ENCODE measurements at regions not wholly inside any gene's neighbourhood (a gene's known extent, or its start where the extent isn't known, plus 50 kb on each side); places are given as distances from the start of the nearest gene placed in this dataset.

- Histone ChIP-seq H3K36me3 (ENCODE audit: control insufficient read depth, low read length) (no peaks in the 10 kb centered on the region), H3K9me2 (replicated peaks; ENCODE audit: control insufficient read depth, low read length) (no peaks in the 10 kb centered on the region), H3K27me3 (ENCODE audit: control insufficient read depth, low read length) (no peaks in the 10 kb centered on the region), H3K79me2 (ENCODE audit: control insufficient read depth, low read length) (no peaks in the 10 kb centered on the region), H3K27ac (ENCODE audit: low read depth, low read length) (no peak overlapping the region), H3K9me3 (ENCODE audit: control insufficient read depth, insufficient read depth, low read length) (peaks cover 11% of the 10 kb centered on the region; the same call in 1 of the 2 replicates), H4K20me1 (ENCODE audit: control insufficient read depth, insufficient read depth, low read depth, low read length) (no peaks in the 10 kb centered on the region), H3F3A (ENCODE audit: control insufficient read depth, insufficient read depth) (no peaks in the 10 kb centered on the region), H3K4me2 (ENCODE audit: low read length) (no peak overlapping the region), H3K4me1 (ENCODE audit: control insufficient read depth, low read length) (no peaks in the 10 kb centered on the region), H3K4me3 (ENCODE audit: low read length) (no peak overlapping the region)
- TF ChIP-seq, protein P1, sequence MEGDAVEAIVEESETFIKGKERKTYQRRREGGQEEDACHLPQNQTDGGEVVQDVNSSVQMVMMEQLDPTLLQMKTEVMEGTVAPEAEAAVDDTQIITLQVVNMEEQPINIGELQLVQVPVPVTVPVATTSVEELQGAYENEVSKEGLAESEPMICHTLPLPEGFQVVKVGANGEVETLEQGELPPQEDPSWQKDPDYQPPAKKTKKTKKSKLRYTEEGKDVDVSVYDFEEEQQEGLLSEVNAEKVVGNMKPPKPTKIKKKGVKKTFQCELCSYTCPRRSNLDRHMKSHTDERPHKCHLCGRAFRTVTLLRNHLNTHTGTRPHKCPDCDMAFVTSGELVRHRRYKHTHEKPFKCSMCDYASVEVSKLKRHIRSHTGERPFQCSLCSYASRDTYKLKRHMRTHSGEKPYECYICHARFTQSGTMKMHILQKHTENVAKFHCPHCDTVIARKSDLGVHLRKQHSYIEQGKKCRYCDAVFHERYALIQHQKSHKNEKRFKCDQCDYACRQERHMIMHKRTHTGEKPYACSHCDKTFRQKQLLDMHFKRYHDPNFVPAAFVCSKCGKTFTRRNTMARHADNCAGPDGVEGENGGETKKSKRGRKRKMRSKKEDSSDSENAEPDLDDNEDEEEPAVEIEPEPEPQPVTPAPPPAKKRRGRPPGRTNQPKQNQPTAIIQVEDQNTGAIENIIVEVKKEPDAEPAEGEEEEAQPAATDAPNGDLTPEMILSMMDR (IDR thresholded peaks at IDR 0.05; ENCODE audit: low read depth, low read length, poor library complexity, severe bottlenecking): no peak
- TF ChIP-seq EZH2phosphoT487 (IDR thresholded peaks at IDR 0.05; ENCODE audit: borderline replicate concordance, low read length): no peak
These were observed 166.6 kb upstream of the NCKAP5 start for GRCh38 chr2:133734716-133735495.

- Histone ChIP-seq H4K20me1 (ENCODE audit: control insufficient read depth, insufficient read depth, low read depth, low read length) (no peaks in the 10 kb centered on the region), H3K9me2 (replicated peaks; ENCODE audit: control insufficient read depth, low read length) (no peaks in the 10 kb centered on the region), H3K9me3 (ENCODE audit: control insufficient read depth, insufficient read depth, low read length) (peaks cover 11% of the 10 kb centered on the region; the same call in 1 of the 2 replicates), H3K4me1 (ENCODE audit: control insufficient read depth, low read length) (no peaks in the 10 kb centered on the region), H3K79me2 (ENCODE audit: control insufficient read depth, low read length) (no peaks in the 10 kb centered on the region), H3F3A (ENCODE audit: control insufficient read depth, insufficient read depth) (no peaks in the 10 kb centered on the region), H3K27me3 (ENCODE audit: control insufficient read depth, low read length) (no peaks in the 10 kb centered on the region), H3K4me2 (ENCODE audit: low read length) (no peak overlapping the region), H3K27ac (ENCODE audit: low read depth, low read length) (no peak overlapping the region), H3K4me3 (ENCODE audit: low read length) (no peak overlapping the region), H3K36me3 (ENCODE audit: control insufficient read depth, low read length) (no peaks in the 10 kb centered on the region)
- TF ChIP-seq EZH2phosphoT487 (IDR thresholded peaks at IDR 0.05; ENCODE audit: borderline replicate concordance, low read length): no peak
- TF ChIP-seq, protein P1 (IDR thresholded peaks at IDR 0.05; ENCODE audit: low read depth, low read length, poor library complexity, severe bottlenecking): no peak
These were observed 168.4 kb upstream of the NCKAP5 start for GRCh38 chr2:133736674-133737073.

GRCh38 chr2:133737242-133737993, 169.2 kb upstream of the NCKAP5 start:
- Histone ChIP-seq H3K4me2 (ENCODE audit: low read length) (no peak overlapping the region), H3F3A (ENCODE audit: control insufficient read depth, insufficient read depth) (no peaks in the 10 kb centered on the region), H3K4me3 (ENCODE audit: low read length) (no peak overlapping the region), H3K36me3 (ENCODE audit: control insufficient read depth, low read length) (no peaks in the 10 kb centered on the region), H3K9me3 (ENCODE audit: control insufficient read depth, insufficient read depth, low read length) (peaks cover 11% of the 10 kb centered on the region; the same call in 1 of the 2 replicates), H3K79me2 (ENCODE audit: control insufficient read depth, low read length) (no peaks in the 10 kb centered on the region), H4K20me1 (ENCODE audit: control insufficient read depth, insufficient read depth, low read depth, low read length) (no peaks in the 10 kb centered on the region), H3K27ac (ENCODE audit: low read depth, low read length) (no peak overlapping the region), H3K4me1 (ENCODE audit: control insufficient read depth, low read length) (no peaks in the 10 kb centered on the region), H3K27me3 (ENCODE audit: control insufficient read depth, low read length) (no peaks in the 10 kb centered on the region), H3K9me2 (replicated peaks; ENCODE audit: control insufficient read depth, low read length) (no peaks in the 10 kb centered on the region)
- TF ChIP-seq, protein P1 (IDR thresholded peaks at IDR 0.05; ENCODE audit: low read depth, low read length, poor library complexity, severe bottlenecking): no peak
- TF ChIP-seq EZH2phosphoT487 (IDR thresholded peaks at IDR 0.05; ENCODE audit: borderline replicate concordance, low read length): no peak

All from DOHH2 (cell line).